Nephron (organoid): ENCODE measurements at regions not wholly inside any gene's neighbourhood (a gene's known extent, or its start where the extent isn't known, plus 50 kb on each side); places are given as distances from the start of the nearest gene placed in this dataset.

Experiments
- H3K27ac Mint-ChIP-seq, 3 experiments: 2 replicates each; pipeline ENCODE4 v1.8.0; 2020; ENCODE audit warnings: mixed read lengths in 3 of 3, mild to moderate bottlenecking in 2 of 3, moderate library complexity in 1 of 3
- H3K27me3 Mint-ChIP-seq: 2 replicates; pipeline ENCODE4 v1.8.0; 2021; ENCODE audit warnings: low read depth, mild to moderate bottlenecking, moderate library complexity, mixed read lengths
- H3K36me3 Mint-ChIP-seq: 2 replicates; pipeline ENCODE4 v1.8.0; 2020; ENCODE audit warnings: low read depth, mixed read lengths
- H3K4me1 Mint-ChIP-seq: 2 replicates; pipeline ENCODE4 v1.8.0; 2020; ENCODE audit warnings: mixed read lengths
- H3K4me3 Mint-ChIP-seq, 3 experiments: 2 replicates each; pipeline ENCODE4 v1.8.0; 2020; ENCODE audit warnings: mild to moderate bottlenecking in 3 of 3, mixed read lengths in 3 of 3, moderate library complexity in 2 of 3
- H3K9me3 Mint-ChIP-seq: 2 replicates; pipeline ENCODE4 v1.8.0; 2020; ENCODE audit warnings: mixed read lengths
- TF ChIP-seq, protein P1 (sequence below), 3 experiments: fragments of 200-600 bp; sonication (generic); IDR thresholded peaks; one replicate each; pipeline ENCODE4 v1.5.0; 2021; ENCODE audit warnings: antibody characterized with exemption in 3 of 3; ENCODE audit not compliant: unreplicated experiment in 3 of 3

DNA sequence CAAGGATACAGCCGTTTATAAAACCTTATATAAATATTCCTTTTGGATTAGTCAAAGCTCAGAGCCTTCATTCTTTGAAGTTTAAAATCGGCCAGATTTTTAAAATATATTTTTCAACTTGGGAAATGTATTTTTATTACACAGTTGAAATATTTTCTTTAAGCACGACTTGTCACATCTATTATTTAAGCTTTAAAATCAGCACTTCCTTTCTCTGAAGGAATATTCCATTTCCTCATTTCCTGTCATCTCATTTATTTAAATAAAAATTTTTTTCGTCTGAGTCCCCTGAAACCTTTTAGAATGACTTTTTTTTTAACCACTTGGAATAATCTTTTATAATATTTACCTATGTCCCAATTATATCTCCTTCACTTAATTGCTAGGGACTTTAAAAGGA, 107.5 kb upstream of the PDE3A start:
- Mint-ChIP-seq H3K4me1 (peaks cover 8% of the 10 kb centered on the region), H3K36me3 (no peaks in the 10 kb centered on the region), H3K27ac (no peak overlapping the region), H3K4me3 (no peak overlapping the region), H3K27me3 (no peaks in the 10 kb centered on the region), H3K9me3 (no peaks in the 10 kb centered on the region)
- TF ChIP-seq, protein P1, sequence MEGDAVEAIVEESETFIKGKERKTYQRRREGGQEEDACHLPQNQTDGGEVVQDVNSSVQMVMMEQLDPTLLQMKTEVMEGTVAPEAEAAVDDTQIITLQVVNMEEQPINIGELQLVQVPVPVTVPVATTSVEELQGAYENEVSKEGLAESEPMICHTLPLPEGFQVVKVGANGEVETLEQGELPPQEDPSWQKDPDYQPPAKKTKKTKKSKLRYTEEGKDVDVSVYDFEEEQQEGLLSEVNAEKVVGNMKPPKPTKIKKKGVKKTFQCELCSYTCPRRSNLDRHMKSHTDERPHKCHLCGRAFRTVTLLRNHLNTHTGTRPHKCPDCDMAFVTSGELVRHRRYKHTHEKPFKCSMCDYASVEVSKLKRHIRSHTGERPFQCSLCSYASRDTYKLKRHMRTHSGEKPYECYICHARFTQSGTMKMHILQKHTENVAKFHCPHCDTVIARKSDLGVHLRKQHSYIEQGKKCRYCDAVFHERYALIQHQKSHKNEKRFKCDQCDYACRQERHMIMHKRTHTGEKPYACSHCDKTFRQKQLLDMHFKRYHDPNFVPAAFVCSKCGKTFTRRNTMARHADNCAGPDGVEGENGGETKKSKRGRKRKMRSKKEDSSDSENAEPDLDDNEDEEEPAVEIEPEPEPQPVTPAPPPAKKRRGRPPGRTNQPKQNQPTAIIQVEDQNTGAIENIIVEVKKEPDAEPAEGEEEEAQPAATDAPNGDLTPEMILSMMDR (IDR thresholded peaks at IDR 0.05; ENCODE audit: unreplicated experiment in 3 of 3): no peak

DNA sequence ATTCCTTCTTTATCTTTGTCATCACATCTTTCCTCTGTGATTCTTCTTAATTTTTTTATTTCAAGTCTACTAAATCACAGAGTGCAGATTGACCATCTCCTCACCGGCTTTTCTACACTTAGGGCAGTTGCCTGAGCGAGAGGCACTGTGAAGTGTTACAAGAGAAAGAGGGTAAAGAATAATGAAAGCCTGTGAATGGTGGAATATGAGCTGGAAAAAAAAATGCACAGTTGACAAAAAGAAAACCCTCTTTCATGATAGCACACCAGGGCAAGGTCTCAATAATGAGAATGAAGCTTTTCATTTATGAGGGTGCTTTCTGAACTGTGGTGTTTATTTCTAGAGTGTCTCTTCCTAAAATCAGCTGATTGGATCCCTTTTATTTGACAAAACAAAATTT, 106.2 kb upstream of the PDE3A start:
- H3K9me3 Mint-ChIP-seq: no peaks in the 10 kb centered on the region
- no peak overlapping the region for H3K4me3 Mint-ChIP-seq
- TF ChIP-seq, protein P1 (IDR thresholded peaks at IDR 0.05; ENCODE audit: unreplicated experiment in 3 of 3): no peak
- no peaks in the 10 kb centered on the region for H3K27me3 Mint-ChIP-seq
- H3K27ac Mint-ChIP-seq: no peak overlapping the region
- no peaks in the 10 kb centered on the region for H3K36me3 Mint-ChIP-seq
- peaks cover 8% of the 10 kb centered on the region for H3K4me1 Mint-ChIP-seq

DNA sequence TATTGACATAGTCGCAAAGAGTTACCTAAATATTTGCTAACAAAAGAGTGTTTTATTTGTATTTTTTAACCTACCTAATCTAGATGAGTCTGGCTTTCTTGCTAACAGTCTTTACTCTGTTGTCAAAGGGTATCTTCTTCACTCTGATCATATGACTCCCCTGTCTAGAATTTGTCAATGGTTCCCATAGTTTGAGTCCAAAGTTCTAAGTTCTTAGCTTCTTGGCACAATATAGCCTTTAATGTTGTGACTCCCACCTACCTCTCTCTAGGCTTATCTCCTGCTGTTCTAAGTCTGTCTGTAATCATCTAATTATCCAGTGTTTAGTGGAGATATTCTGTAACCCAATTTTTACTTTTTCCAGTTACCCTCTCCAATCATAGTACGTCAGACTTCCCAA, 104.3 kb upstream of the PDE3A start:
- Mint-ChIP-seq H3K4me1 (peaks cover 8% of the 10 kb centered on the region), H3K9me3 (no peaks in the 10 kb centered on the region), H3K36me3 (no peaks in the 10 kb centered on the region), H3K4me3 (no peak overlapping the region), H3K27ac (no peak overlapping the region), H3K27me3 (no peaks in the 10 kb centered on the region)
- TF ChIP-seq, protein P1 (IDR thresholded peaks at IDR 0.05; ENCODE audit: unreplicated experiment in 3 of 3): no peak

DNA sequence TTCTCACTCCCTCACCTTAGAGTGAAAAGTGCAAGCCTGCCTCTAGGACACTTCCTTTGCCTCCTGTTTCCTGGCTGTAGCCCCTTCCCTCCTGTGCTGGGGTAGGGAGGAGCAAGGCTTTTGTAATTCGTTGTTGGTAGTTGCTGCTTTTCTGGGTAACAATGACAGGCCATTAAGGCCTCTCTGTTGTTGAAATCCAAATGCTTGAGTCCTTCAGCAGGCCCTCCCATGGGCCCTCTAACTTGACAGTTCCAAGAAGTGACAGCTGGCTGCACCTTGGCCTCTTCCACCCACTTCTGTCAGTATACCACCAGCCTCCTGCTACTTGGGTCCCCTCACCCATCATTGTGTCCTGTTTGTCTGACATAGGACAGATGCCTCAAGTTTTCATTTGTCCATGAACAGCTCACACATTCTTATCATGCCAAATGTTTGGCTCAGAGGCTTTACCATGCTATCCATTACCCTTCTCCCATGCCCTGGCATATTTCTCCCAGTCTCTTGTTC, 103.7 kb upstream of the PDE3A start:
- TF ChIP-seq, protein P1 (IDR thresholded peaks at IDR 0.05; ENCODE audit: unreplicated experiment in 3 of 3): no peak
- Mint-ChIP-seq H3K27ac (no peak overlapping the region), H3K36me3 (no peaks in the 10 kb centered on the region), H3K9me3 (no peaks in the 10 kb centered on the region), H3K4me3 (no peak overlapping the region), H3K4me1 (peaks cover 8% of the 10 kb centered on the region), H3K27me3 (no peaks in the 10 kb centered on the region)

DNA sequence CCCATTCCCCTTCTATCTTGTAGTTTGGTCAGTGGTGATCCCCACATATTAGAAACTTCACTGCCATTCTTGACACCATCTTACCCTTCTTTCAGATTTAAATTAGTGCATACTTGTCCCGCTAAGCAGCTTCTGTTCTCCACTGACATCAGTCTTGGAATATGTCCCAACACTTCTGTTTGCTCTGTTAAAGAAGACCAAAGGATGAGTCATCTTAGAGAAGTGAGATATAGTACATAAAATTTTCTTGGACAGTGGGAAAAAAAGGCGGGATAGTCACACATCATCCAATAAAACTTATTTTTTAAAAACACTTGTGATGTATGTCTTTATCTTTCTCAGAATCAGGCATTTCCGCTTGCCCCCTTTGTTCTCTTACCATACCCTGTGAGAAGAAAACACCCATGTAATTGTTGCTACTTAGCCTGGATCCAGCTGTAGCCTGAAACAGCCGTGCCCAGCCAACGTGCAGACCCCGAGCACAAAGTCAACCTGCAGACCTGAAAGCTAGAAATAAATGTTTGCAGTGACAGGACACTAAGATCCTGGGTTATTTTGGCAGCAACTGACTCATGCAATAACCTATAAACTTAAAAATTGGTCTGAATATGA, 100.1 kb upstream of the PDE3A start:
- TF ChIP-seq, protein P1 (IDR thresholded peaks at IDR 0.05; ENCODE audit: unreplicated experiment in 3 of 3): no peak
- Mint-ChIP-seq H3K4me1 (peaks cover 8% of the 10 kb centered on the region), H3K27ac (no peak overlapping the region), H3K27me3 (no peaks in the 10 kb centered on the region), H3K36me3 (no peaks in the 10 kb centered on the region), H3K4me3 (no peak overlapping the region), H3K9me3 (no peaks in the 10 kb centered on the region)

DNA sequence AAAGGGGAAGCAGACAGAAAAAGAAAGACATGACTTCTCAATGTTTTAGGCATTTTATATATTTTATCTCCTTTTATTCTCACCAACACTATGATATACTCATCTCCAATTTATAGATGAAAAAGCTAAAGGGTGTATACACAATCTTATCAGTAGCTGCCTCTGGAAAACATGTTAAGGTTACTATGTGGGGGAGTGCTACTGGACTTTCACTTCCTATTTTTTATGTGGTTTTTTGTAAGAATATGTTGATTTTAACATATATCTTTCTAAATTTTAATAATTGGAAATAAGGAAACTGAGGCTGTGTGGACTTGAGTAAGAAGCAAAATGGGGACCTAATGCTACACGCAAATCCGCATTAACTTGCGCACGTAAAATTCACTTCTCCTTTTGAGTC, 99.6 kb upstream of the PDE3A start:
- Mint-ChIP-seq H3K9me3 (no peaks in the 10 kb centered on the region), H3K27ac (no peak overlapping the region), H3K4me3 (no peak overlapping the region), H3K4me1 (peaks cover 8% of the 10 kb centered on the region), H3K27me3 (no peaks in the 10 kb centered on the region), H3K36me3 (no peaks in the 10 kb centered on the region)
- TF ChIP-seq, protein P1 (IDR thresholded peaks at IDR 0.05; ENCODE audit: unreplicated experiment in 3 of 3): no peak
